ENCODE measurements at regions not wholly inside any gene's neighbourhood (a gene's known extent, or its start where the extent isn't known, plus 50 kb on each side); places are given as distances from the start of the nearest gene placed in this dataset.
"Not testable (repeated sequence)": the region's sequence is repeated elsewhere in the genome, so short reads cannot be mapped to it uniquely, and the experiment has no call there.

GRCh38 chr11:79627281-79627680 lies 186.5 kb upstream of the TENM4 start:
- intact Hi-C loops (cut with micrococcal nuclease): no loop called here

GRCh38 chr11:79626135-79627075 lies 185.6 kb upstream of the TENM4 start:
- intact Hi-C loops (cut with micrococcal nuclease): no loop called here

- intact Hi-C loops (cut with micrococcal nuclease): no loop called here
These were observed 182.5 kb upstream of the TENM4 start for GRCh38 chr11:79623375-79623774.

GRCh38 chr11:79617561-79617960 lies 176.7 kb upstream of the TENM4 start:
- intact Hi-C loops (cut with micrococcal nuclease): no loop called here

- intact Hi-C loops (cut with micrococcal nuclease): no loop called here
These were observed 175.6 kb upstream of the TENM4 start for GRCh38 chr11:79616392-79616851.

GRCh38 chr11:79615425-79615824 lies 174.6 kb upstream of the TENM4 start:
- intact Hi-C loops (cut with micrococcal nuclease): no loop called here

- intact Hi-C loops (cut with micrococcal nuclease): no loop called here
These were observed 169.8 kb upstream of the TENM4 start for GRCh38 chr11:79610678-79611077.

- intact Hi-C loops (cut with micrococcal nuclease): no loop called here
These were observed 169.3 kb upstream of the TENM4 start for GRCh38 chr11:79610139-79610538.

GRCh38 chr11:79609511-79609910 lies 168.7 kb upstream of the TENM4 start:
- intact Hi-C loops (cut with micrococcal nuclease): no loop called here

- intact Hi-C loops (cut with micrococcal nuclease): not testable (repeated sequence)
These were observed 165.6 kb upstream of the TENM4 start for GRCh38 chr11:79606461-79606860.

GRCh38 chr11:79600711-79601110 lies 159.9 kb upstream of the TENM4 start:
- intact Hi-C loops (cut with micrococcal nuclease): no loop called here

GRCh38 chr11:79594834-79595233 lies 154.0 kb upstream of the TENM4 start:
- intact Hi-C loops (cut with micrococcal nuclease): no loop called here

GRCh38 chr11:79592824-79593223 lies 152.0 kb upstream of the TENM4 start:
- intact Hi-C loops (cut with micrococcal nuclease): no loop called here

GRCh38 chr11:79592406-79592805 lies 151.6 kb upstream of the TENM4 start:
- intact Hi-C loops (cut with micrococcal nuclease): no loop called here

- intact Hi-C loops (cut with micrococcal nuclease): no loop called here
These were observed 141.6 kb upstream of the TENM4 start for GRCh38 chr11:79582434-79582833.

GRCh38 chr11:79579063-79579462 lies 138.2 kb upstream of the TENM4 start:
- intact Hi-C loops (cut with micrococcal nuclease): no loop called here

GRCh38 chr11:79578116-79578515 lies 137.3 kb upstream of the TENM4 start:
- intact Hi-C loops (cut with micrococcal nuclease): no loop called here

GRCh38 chr11:79575701-79576100 lies 134.9 kb upstream of the TENM4 start:
- intact Hi-C loops (cut with micrococcal nuclease): no loop called here

GRCh38 chr11:79570104-79570503 lies 129.3 kb upstream of the TENM4 start:
- intact Hi-C loops (cut with micrococcal nuclease): no loop called here

- intact Hi-C loops (cut with micrococcal nuclease): no loop called here
These were observed 123.6 kb upstream of the TENM4 start for GRCh38 chr11:79564288-79564925.

- intact Hi-C loops (cut with micrococcal nuclease): no loop called here
These were observed 120.7 kb upstream of the TENM4 start for GRCh38 chr11:79561496-79561895.

- intact Hi-C loops (cut with micrococcal nuclease): no loop called here
These were observed 110.0 kb upstream of the TENM4 start for GRCh38 chr11:79550809-79551208.

- intact Hi-C loops (cut with micrococcal nuclease): no loop called here
These were observed 106.4 kb upstream of the TENM4 start for GRCh38 chr11:79547256-79547655.
